OCI-LY1 (cell line): ENCODE measurements at regions not wholly inside any gene's neighbourhood (a gene's known extent, or its start where the extent isn't known, plus 50 kb on each side); places are given as distances from the start of the nearest gene placed in this dataset.

ENCODE experiments used
- H2AFZ ChIP-seq: fragments of 200-600 bp; sonication (generic), shearing (Covaris generic); 2 replicates; pipeline ENCODE4 v1.6.0; 2014; ENCODE audit warnings: antibody characterized with exemption, mild to moderate bottlenecking, low read length
- H3F3A ChIP-seq: fragments of 200-600 bp; sonication (generic), shearing (Covaris generic); 2 replicates; pipeline ENCODE4 v1.6.0; 2014; ENCODE audit warnings: mild to moderate bottlenecking, antibody characterized with exemption, low read length, moderate library complexity; ENCODE audit not compliant: insufficient read depth
- H3K27ac ChIP-seq: fragments of 200-600 bp; sonication (generic); 2 replicates; pipeline ENCODE4 v1.5.1; 2014; ENCODE audit warnings: low read length, mixed run types, mild to moderate bottlenecking, low read depth; ENCODE audit not compliant: poor library complexity, severe bottlenecking
- H3K27me3 ChIP-seq: fragments of 200-600 bp; sonication (generic); 2 replicates; pipeline ENCODE4 v1.6.0; 2014; ENCODE audit warnings: antibody characterized with exemption, mild to moderate bottlenecking, low read length, moderate library complexity; ENCODE audit not compliant: insufficient read depth
- H3K36me3 ChIP-seq: fragments of 200-600 bp; sonication (generic); 2 replicates; pipeline ENCODE4 v1.6.1; 2014; ENCODE audit warnings: mild to moderate bottlenecking, antibody characterized with exemption, low read length, moderate library complexity, mixed read lengths; ENCODE audit not compliant: insufficient read depth
- H3K4me1 ChIP-seq: fragments of 200-600 bp; sonication (generic); 2 replicates; pipeline ENCODE4 v1.5.1; 2014; ENCODE audit warnings: mild to moderate bottlenecking, low read length, moderate library complexity; ENCODE audit not compliant: insufficient read depth, severe bottlenecking
- H3K4me2 ChIP-seq: fragments of 200-600 bp; sonication (generic), shearing (Covaris generic); 2 replicates; pipeline ENCODE4 v1.6.1; 2014; ENCODE audit warnings: low read length
- H3K4me3 ChIP-seq: fragments of 200-600 bp; sonication (generic); 2 replicates; pipeline ENCODE4 v1.5.1; 2014; ENCODE audit warnings: low read length, low read depth, mild to moderate bottlenecking, mixed read lengths; ENCODE audit not compliant: poor library complexity, severe bottlenecking
- H3K79me2 ChIP-seq: fragments of 200-600 bp; shearing (Covaris generic); 2 replicates; pipeline ENCODE4 v1.6.1; 2016; ENCODE audit warnings: mixed run types, low read length, mixed read lengths; ENCODE audit not compliant: insufficient read depth
- H3K9ac ChIP-seq: fragments of 200-600 bp; sonication (generic), shearing (Covaris generic); 2 replicates; pipeline ENCODE4 v1.6.1; 2014; ENCODE audit warnings: mild to moderate bottlenecking, low read length, mixed read lengths
- H3K9me2 ChIP-seq: fragments of 200-600 bp; sonication (generic), shearing (Covaris generic); 2 replicates; pipeline ENCODE4 v1.6.1; 2014; ENCODE audit warnings: low read depth, mild to moderate bottlenecking, low read length, mixed read lengths
- H3K9me3 ChIP-seq: fragments of 200-600 bp; shearing (Covaris generic); 2 replicates; pipeline ENCODE4 v1.6.1; 2014; ENCODE audit warnings: low read length, mixed read lengths
- H4K20me1 ChIP-seq: fragments of 200-600 bp; sonication (generic), shearing (Covaris generic); 2 replicates; pipeline ENCODE4 v1.6.0; 2016; ENCODE audit warnings: mild to moderate bottlenecking, low read length; ENCODE audit not compliant: insufficient read depth
- CTCF ChIP-seq: fragments of 200-600 bp; sonication (generic), shearing (Covaris generic); IDR thresholded peaks from 2 replicates; pipeline ENCODE4 v1.5.1; 2017; ENCODE audit warnings: mild to moderate bottlenecking, antibody characterized with exemption, low read length, moderate library complexity, mixed read lengths
- EZH2 ChIP-seq: fragments of 200-600 bp; sonication (generic), shearing (Covaris generic); IDR thresholded peaks from 2 replicates; pipeline ENCODE4 v1.8.0; 2017; ENCODE audit warnings: borderline replicate concordance, mixed run types, mild to moderate bottlenecking, antibody characterized with exemption, low read length, moderate library complexity, mixed read lengths

- Histone ChIP-seq H3K9ac (no peak overlapping the region), H3K36me3 (no peaks in the 10 kb centered on the region), H4K20me1 (no peaks in the 10 kb centered on the region), H3K9me3 (no peaks in the 10 kb centered on the region), H3K4me3 (no peak overlapping the region), H3K9me2 (no peaks in the 10 kb centered on the region), H3K4me1 (no peaks in the 10 kb centered on the region), H2AFZ (no peak overlapping the region), H3K4me2 (no peak overlapping the region), H3K27me3 (no peaks in the 10 kb centered on the region), H3F3A (no peaks in the 10 kb centered on the region), H3K79me2 (no peaks in the 10 kb centered on the region), H3K27ac (no peak overlapping the region)
- TF ChIP-seq EZH2 (no peak), CTCF (no peak)
Observed at GRCh38 chr7:22561321-22561811, 61.4 kb upstream of the STEAP1B start.

- H3K4me1 ChIP-seq = no peaks in the 10 kb centered on the region
- H3K27ac ChIP-seq = no peak overlapping the region
- TF ChIP-seq EZH2 (no peak), CTCF (peak; percentile 99)
- no peak overlapping the region for H2AFZ ChIP-seq
- H3K4me2 ChIP-seq = no peak overlapping the region
- H3K9me2 ChIP-seq = no peaks in the 10 kb centered on the region
- 0 out of 2 replicates have a peak, but pooled peaks cover 3% of the 10 kb centered on the region for H3K27me3 ChIP-seq
- no peaks in the 10 kb centered on the region for H3F3A ChIP-seq
- H3K9ac ChIP-seq = no peak overlapping the region
- no peaks in the 10 kb centered on the region for H4K20me1 ChIP-seq
- no peaks in the 10 kb centered on the region for H3K79me2 ChIP-seq
- H3K36me3 ChIP-seq = no peaks in the 10 kb centered on the region
- no peak overlapping the region for H3K4me3 ChIP-seq
- no peaks in the 10 kb centered on the region for H3K9me3 ChIP-seq
Observed at GRCh38 chr7:22559829-22560489, 60.0 kb upstream of the STEAP1B start.

GRCh38 chr7:22557167-22557566 lies 57.2 kb upstream of the STEAP1B start:
- Histone ChIP-seq H3K27me3 (peaks cover 7% of the 10 kb centered on the region; the same call in 1 of the 2 replicates), H2AFZ (no peak overlapping the region), H3K9me2 (no peaks in the 10 kb centered on the region), H3K4me1 (no peaks in the 10 kb centered on the region), H3K9ac (no peak overlapping the region), H3K4me2 (no peak overlapping the region), H3K79me2 (no peaks in the 10 kb centered on the region), H3K27ac (no peak overlapping the region), H3K4me3 (no peak overlapping the region), H4K20me1 (no peaks in the 10 kb centered on the region), H3K36me3 (no peaks in the 10 kb centered on the region), H3F3A (no peaks in the 10 kb centered on the region), H3K9me3 (no peaks in the 10 kb centered on the region)
- TF ChIP-seq CTCF = no peak
- no peak for TF ChIP-seq EZH2
